ENCODE measurements at regions not wholly inside any gene's neighbourhood (a gene's known extent, or its start where the extent isn't known, plus 50 kb on each side); places are given as distances from the start of the nearest gene placed in this dataset.

- BruUV-seq (replicated peaks), result no TSS peak
- H4K20me1 ChIP-seq (replicated peaks; ENCODE audit: control insufficient read depth, extremely low read depth, insufficient read depth, low read length), result no peaks in the 10 kb centered on the region
- DNase-seq (ENCODE audit: low read depth, low spot score) (no peak), FAIRE-seq (no peak)
- ChIA-PET CTCF (no interaction called here), POLR2A (no interaction called here)
- no peaks in the 10 kb centered on the region for H3K36me3 ChIP-seq (ENCODE audit: control insufficient read depth in 2 of 2, extremely low read depth in 1 of 2, insufficient read depth in 2 of 2, low read length in 2 of 2)
- no peaks in the 10 kb centered on the region for H3K27me3 ChIP-seq (ENCODE audit: control insufficient read depth in 2 of 2, insufficient read depth in 2 of 2, low read length in 2 of 2)
- no peak overlapping the region for H3K4me3 ChIP-seq (replicated peaks in 1 of 3; ENCODE audit: insufficient read depth in 1 of 3, low read depth in 1 of 3, low read length in 3 of 3)
- H3K79me2 ChIP-seq (ENCODE audit: control insufficient read depth, insufficient read depth, low read length), result no peaks in the 10 kb centered on the region
- TF ChIP-seq JUN (IDR thresholded peaks at IDR 0.05; ENCODE audit: borderline replicate concordance, insufficient read depth, insufficient read length, low read depth) (no peak), EZH2 (IDR thresholded peaks at IDR 0.05; ENCODE audit: borderline replicate concordance, low read depth, low read length, severe bottlenecking) (no peak), FOS (IDR thresholded peaks at IDR 0.05; ENCODE audit: borderline replicate concordance, insufficient read depth, low read length) (no peak), GATA2 (IDR thresholded peaks at IDR 0.05; ENCODE audit: insufficient read depth, insufficient read length, low read depth, low read length) (no peak)
- H3K4me2 ChIP-seq (ENCODE audit: insufficient read depth, low read length), result no peak overlapping the region
- no peak overlapping the region for H2AFZ ChIP-seq (ENCODE audit: low read depth, low read length)
- H3K9me1 ChIP-seq (replicated peaks; ENCODE audit: control insufficient read depth, extremely low read depth, insufficient read depth, low read length), result no peaks in the 10 kb centered on the region
- H3K4me1 ChIP-seq (ENCODE audit: control insufficient read depth, extremely low read depth, insufficient read depth, low read length), result no peaks in the 10 kb centered on the region
- dilution Hi-C loops (cut with MboI; ENCODE audit: extremely low pct_ligation_motif_present, low sequenced_read_pairs) (no loop called here), intact Hi-C loops (cut with micrococcal nuclease) (no loop called here)
- H3K27ac ChIP-seq (ENCODE audit: insufficient read depth, low read depth, low read length), result no peak overlapping the region
- H3K9me3 ChIP-seq (replicated peaks; ENCODE audit: control insufficient read depth, insufficient read depth, low read length), result no peaks in the 10 kb centered on the region
- H3K9ac ChIP-seq (replicated peaks; ENCODE audit: extremely low read depth, insufficient read depth, low read length), result no peak overlapping the region
Measured at GRCh38 chr5:6059137-6059800, 319.1 kb downstream of the MED10 start.

- Histone ChIP-seq H3K36me3 (ENCODE audit: control insufficient read depth in 2 of 2, extremely low read depth in 1 of 2, insufficient read depth in 2 of 2, low read length in 2 of 2) (no peaks in the 10 kb centered on the region), H3K4me3 (replicated peaks in 1 of 3; ENCODE audit: insufficient read depth in 1 of 3, low read depth in 1 of 3, low read length in 3 of 3) (no peak overlapping the region), H3K9me1 (replicated peaks; ENCODE audit: control insufficient read depth, extremely low read depth, insufficient read depth, low read length) (no peaks in the 10 kb centered on the region), H3K9ac (replicated peaks; ENCODE audit: extremely low read depth, insufficient read depth, low read length) (no peak overlapping the region), H3K4me2 (ENCODE audit: insufficient read depth, low read length) (no peak overlapping the region), H3K4me1 (ENCODE audit: control insufficient read depth, extremely low read depth, insufficient read depth, low read length) (no peaks in the 10 kb centered on the region), H2AFZ (ENCODE audit: low read depth, low read length) (no peak overlapping the region), H3K79me2 (ENCODE audit: control insufficient read depth, insufficient read depth, low read length) (no peaks in the 10 kb centered on the region), H3K27ac (ENCODE audit: insufficient read depth, low read depth, low read length) (no peak overlapping the region), H3K9me3 (replicated peaks; ENCODE audit: control insufficient read depth, insufficient read depth, low read length) (no peaks in the 10 kb centered on the region), H4K20me1 (replicated peaks; ENCODE audit: control insufficient read depth, extremely low read depth, insufficient read depth, low read length) (no peaks in the 10 kb centered on the region), H3K27me3 (ENCODE audit: control insufficient read depth in 2 of 2, insufficient read depth in 2 of 2, low read length in 2 of 2) (no peaks in the 10 kb centered on the region)
- dilution Hi-C loops (cut with MboI; ENCODE audit: extremely low pct_ligation_motif_present, low sequenced_read_pairs) (no loop called here), intact Hi-C loops (cut with micrococcal nuclease) (no loop called here)
- CTCF ChIA-PET, result no interaction called here
- no peak for FAIRE-seq
- no TSS peak for BruUV-seq (replicated peaks)
- TF ChIP-seq POLR2AphosphoS5 (IDR thresholded peaks at IDR 0.05; ENCODE audit: insufficient read depth, low read depth, low read length) (no peak), POLR2A (IDR thresholded peaks at IDR 0.05; ENCODE audit: low read depth, low read length) (no peak)
- POLR2A ChIA-PET, result no interaction called here
- no peak for DNase-seq (ENCODE audit: low read depth, low spot score)
Measured at GRCh38 chr5:6058055-6058715, 320.2 kb downstream of the MED10 start.
